Fibroblast of skin of abdomen (primary cell): ENCODE measurements at regions not wholly inside any gene's neighbourhood (a gene's known extent, or its start where the extent isn't known, plus 50 kb on each side); places are given as distances from the start of the nearest gene placed in this dataset.

Experiments
- DNase-seq: peaks from one replicate; pipeline ENCODE4 v3.0.0-alpha.2; 2013

GRCh38 chr7:106480616-106481031 is 180.3 kb downstream of the CCDC71L start:
- no peak for DNase-seq

GRCh38 chr7:106480161-106480579 is 180.8 kb downstream of the CCDC71L start:
- no peak for DNase-seq

- DNase-seq: no peak
Observed at GRCh38 chr7:106476751-106477150, 184.2 kb downstream of the CCDC71L start.

- DNase-seq: no peak
Observed at GRCh38 chr7:106472741-106473140, 188.0 kb upstream of the NAMPT start.

GRCh38 chr7:106471686-106472440 is 187.1 kb upstream of the NAMPT start:
- DNase-seq: no peak

GRCh38 chr7:106471021-106471420 is 186.2 kb upstream of the NAMPT start:
- DNase-seq: no peak

GRCh38 chr7:106466867-106467266 is 182.1 kb upstream of the NAMPT start:
- no peak for DNase-seq

- DNase-seq: no peak
Observed at GRCh38 chr7:106465704-106466468, 181.1 kb upstream of the NAMPT start.

- DNase-seq: no peak
Observed at GRCh38 chr7:106464651-106465050, 179.9 kb upstream of the NAMPT start.

GRCh38 chr7:106463851-106464611 is 179.2 kb upstream of the NAMPT start:
- no peak for DNase-seq

- no peak for DNase-seq
Observed at GRCh38 chr7:106462914-106463482, 178.2 kb upstream of the NAMPT start.

- DNase-seq: peak; percentile 45
Observed at GRCh38 chr7:106462365-106462859, 177.6 kb upstream of the NAMPT start.

GRCh38 chr7:106460792-106461254 is 176.0 kb upstream of the NAMPT start:
- no peak for DNase-seq

GRCh38 chr7:106459397-106460072 is 174.8 kb upstream of the NAMPT start:
- no peak for DNase-seq

GRCh38 chr7:106457678-106458077 is 172.9 kb upstream of the NAMPT start:
- no peak for DNase-seq

GRCh38 chr7:106456329-106456728 is 171.5 kb upstream of the NAMPT start:
- no peak for DNase-seq

GRCh38 chr7:106452031-106452851 is 167.5 kb upstream of the NAMPT start:
- no peak for DNase-seq

- no peak for DNase-seq
Observed at GRCh38 chr7:106451171-106451570, 166.4 kb upstream of the NAMPT start.

- no peak for DNase-seq
Observed at GRCh38 chr7:106450716-106451115, 165.9 kb upstream of the NAMPT start.

- no peak for DNase-seq
Observed at GRCh38 chr7:106448992-106449859, 164.4 kb upstream of the NAMPT start.
